ENCODE measurements at regions not wholly inside any gene's neighbourhood (a gene's known extent, or its start where the extent isn't known, plus 50 kb on each side); places are given as distances from the start of the nearest gene placed in this dataset.
"Not testable (repeated sequence)": the region's sequence is repeated elsewhere in the genome, so short reads cannot be mapped to it uniquely, and the experiment has no call there.

DNA sequence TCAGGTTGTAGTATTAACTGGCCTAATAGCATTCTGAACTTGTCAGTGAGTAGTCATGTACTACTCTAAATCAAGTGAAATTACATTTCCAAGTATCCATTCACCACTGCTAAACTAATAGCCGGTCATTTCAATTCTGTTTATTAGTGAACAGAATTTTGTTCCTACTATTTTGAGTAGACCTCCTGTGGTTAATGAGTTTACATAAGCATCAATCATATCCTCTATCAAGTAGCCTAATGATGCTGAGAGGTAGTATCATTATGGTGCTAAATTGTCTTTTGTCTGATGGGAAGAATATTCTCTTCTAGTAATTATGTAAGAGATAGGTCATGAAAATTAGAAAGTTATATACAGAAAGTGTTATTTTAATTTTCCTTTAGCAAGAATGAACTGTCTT, 602.8 kb downstream of the KCNT2 start:
- DNase-seq (ENCODE audit: low read depth in 4 of 4, low spot score in 3 of 4): no peak

- not testable (repeated sequence) for DNase-seq (ENCODE audit: low read depth in 4 of 4, low spot score in 3 of 4)
Observed at GRCh38 chr1:196004388-196004787, 603.9 kb downstream of the KCNT2 start.

GRCh38 chr1:196002906-196003305, 605.3 kb downstream of the KCNT2 start:
- no peak for DNase-seq (ENCODE audit: low read depth in 4 of 4, low spot score in 3 of 4)

DNA sequence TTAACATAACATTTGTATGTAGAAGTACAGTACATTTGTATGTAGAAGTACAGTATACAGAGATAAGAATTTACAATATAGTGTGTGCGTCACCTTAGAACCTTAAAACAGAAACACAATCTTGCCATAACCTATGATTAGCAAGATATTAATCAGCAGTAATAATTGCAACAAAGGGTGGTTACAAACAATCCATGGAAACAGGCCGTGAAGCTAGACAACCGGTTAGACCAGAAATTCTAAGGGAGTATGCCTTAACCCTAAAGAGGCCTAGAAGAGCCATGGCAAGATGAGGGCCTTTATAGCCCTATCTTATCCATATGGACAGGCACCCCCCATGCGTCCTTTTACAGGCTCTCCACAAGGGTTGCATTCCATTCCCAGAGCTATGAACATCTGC, 605.9 kb downstream of the KCNT2 start:
- not testable (repeated sequence) for DNase-seq (ENCODE audit: low read depth in 4 of 4, low spot score in 3 of 4)

- no peak for DNase-seq (ENCODE audit: low read depth in 4 of 4, low spot score in 3 of 4)
Observed at GRCh38 chr1:196001188-196001587, 607.1 kb downstream of the KCNT2 start.

- no peak for DNase-seq (ENCODE audit: low read depth in 4 of 4, low spot score in 3 of 4)
Observed at GRCh38 chr1:195999022-195999421, 609.2 kb downstream of the KCNT2 start.

DNA sequence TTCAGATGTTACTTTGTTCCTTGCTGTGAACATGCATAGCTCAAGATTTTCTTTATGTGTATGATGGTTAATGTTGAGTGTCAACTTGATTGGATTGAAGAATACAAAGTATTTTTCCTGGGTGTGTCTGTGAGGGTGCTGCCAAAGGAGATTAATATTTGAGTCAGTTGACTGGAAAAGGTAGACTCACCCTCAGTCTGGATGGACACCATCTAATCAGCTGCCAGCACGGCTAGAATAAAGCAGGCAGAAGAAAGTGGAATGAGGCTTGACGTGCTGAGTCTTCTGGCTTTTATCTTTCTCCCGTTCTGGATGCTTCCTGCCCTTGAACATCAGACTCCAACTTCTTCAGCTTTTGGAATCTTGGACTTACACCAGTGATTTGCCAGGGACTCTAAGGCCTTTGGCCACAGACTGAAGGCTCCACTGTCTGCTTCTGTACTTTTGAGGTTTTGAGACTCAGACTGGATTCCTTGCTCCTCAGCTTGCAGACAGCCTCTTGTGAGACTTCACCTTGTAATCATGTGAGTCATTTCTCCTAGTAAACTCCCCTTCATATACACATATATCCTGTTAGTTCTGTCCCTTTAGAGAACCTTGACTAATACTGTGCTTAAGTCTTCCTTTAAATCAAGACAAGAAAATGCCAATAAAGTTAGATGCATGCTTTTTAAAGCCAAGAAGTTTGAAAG, 626.6 kb downstream of the KCNT2 start:
- no peak for DNase-seq (ENCODE audit: low read depth in 4 of 4, low spot score in 3 of 4)

GRCh38 chr1:195979646-195980045, 628.6 kb downstream of the KCNT2 start:
- DNase-seq (ENCODE audit: low read depth in 4 of 4, low spot score in 3 of 4): no peak

- DNase-seq (ENCODE audit: low read depth in 4 of 4, low spot score in 3 of 4): no peak
Observed at GRCh38 chr1:195973311-195973904, 634.8 kb downstream of the KCNT2 start.

GRCh38 chr1:195971589-195971988, 636.7 kb downstream of the KCNT2 start:
- DNase-seq (ENCODE audit: low read depth in 4 of 4, low spot score in 3 of 4): no peak

GRCh38 chr1:195970209-195970608, 638.0 kb downstream of the KCNT2 start:
- DNase-seq (ENCODE audit: low read depth in 4 of 4, low spot score in 3 of 4): no peak

- no peak for DNase-seq (ENCODE audit: low read depth in 4 of 4, low spot score in 3 of 4)
Observed at GRCh38 chr1:195965475-195965874, 642.8 kb downstream of the KCNT2 start.

DNA sequence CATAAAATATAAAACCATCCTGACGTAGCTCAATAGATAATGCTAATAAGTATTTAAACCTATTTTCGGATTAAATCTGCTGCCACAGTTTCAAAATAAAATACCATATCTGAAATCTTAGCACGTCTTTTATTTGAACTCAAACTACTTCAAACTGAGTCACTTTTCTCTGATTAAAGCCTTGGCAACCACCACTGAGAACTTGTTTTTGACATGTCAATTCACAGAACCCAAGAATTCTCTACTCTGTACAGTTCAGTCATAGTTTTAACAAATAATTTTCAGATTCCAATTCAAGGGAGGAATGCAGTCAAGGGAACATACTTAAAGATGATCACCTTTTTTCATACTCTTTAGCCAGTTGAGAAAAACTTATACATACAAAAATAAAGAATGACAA, 643.2 kb downstream of the KCNT2 start:
- DNase-seq (ENCODE audit: low read depth in 4 of 4, low spot score in 3 of 4): no peak

- DNase-seq (ENCODE audit: low read depth in 4 of 4, low spot score in 3 of 4): no peak
Observed at GRCh38 chr1:195964516-195964915, 643.7 kb downstream of the KCNT2 start.

DNA sequence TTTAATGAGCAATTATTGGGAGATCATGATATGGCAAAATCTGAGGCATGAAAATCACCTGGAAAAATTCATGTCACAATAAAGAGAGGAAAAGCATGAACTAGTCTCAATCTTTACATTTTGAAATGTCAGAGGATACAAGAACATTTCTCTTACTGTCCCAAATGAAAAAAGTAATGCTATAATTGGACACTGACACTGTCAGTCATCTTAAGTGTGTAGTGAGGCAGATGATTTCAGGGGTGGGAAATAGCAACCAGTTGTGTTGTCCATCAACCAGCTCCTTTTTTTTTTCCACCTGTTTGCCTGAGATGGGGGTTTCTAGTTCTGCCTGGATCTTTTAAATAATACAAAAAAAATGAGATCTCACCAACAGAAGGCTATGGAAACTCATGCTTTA, 646.2 kb downstream of the KCNT2 start:
- DNase-seq (ENCODE audit: low read depth in 4 of 4, low spot score in 3 of 4): no peak

DNA sequence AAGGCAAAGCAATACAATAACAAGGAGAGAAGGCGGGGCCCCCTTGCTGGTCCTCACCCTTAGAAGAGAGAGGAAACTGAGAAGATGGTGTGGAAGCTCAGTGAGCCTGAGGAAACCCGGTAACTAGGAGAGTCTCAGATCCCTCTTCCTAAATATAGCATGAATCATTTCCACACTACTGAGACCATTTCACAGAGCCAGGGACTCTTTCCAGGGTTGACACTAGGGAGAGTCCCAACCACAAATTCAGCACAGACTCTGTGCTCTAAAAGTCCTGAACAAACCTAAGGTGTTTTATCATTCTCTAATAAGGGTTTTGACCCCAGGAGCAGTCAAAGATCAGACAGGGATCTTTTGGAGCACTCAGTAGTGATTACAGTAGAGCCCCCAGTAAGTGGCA, 647.7 kb downstream of the KCNT2 start:
- no peak for DNase-seq (ENCODE audit: low read depth in 4 of 4, low spot score in 3 of 4)

DNA sequence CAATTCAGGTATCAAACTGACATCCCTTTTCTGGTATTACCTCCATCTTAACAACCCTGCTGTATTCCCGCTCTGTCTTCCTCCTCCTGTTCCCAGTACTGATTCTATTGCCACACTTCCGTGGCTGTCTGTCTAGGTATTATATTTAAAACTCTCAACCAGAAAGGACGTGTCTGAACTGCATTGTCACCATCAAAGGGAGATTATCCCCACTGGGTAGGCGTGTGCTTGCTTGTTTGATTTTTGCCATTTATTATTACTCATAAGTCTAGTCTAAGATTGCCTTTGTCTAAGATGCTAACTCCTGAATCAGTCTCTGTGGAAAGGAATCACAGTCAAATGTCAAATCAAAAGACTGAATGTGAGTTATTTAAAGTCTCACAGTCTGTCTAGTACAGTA, 650.1 kb downstream of the KCNT2 start:
- DNase-seq (ENCODE audit: low read depth in 4 of 4, low spot score in 3 of 4): no peak

GRCh38 chr1:195956845-195957244, 651.4 kb downstream of the KCNT2 start:
- DNase-seq (ENCODE audit: low read depth in 4 of 4, low spot score in 3 of 4): no peak

DNA sequence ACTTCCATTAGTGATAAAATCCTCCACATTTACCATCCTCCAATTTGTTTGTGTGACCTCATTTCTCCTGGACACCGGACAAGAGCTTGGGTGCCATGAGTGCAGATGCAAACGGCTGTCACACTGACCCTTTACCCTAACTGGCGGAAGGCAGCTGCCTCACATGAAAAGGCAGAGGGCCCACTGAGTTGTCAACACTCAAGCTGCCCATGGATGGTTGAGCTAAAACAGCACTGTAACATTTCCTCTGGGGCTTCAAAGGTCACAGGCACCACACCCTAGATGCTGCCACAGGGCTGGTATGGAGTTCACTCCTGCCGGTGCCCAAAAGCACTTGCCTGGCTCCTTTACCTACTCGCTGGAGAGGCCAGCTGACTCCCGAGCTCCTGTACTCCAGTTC, 653.4 kb downstream of the KCNT2 start:
- no peak for DNase-seq (ENCODE audit: low read depth in 4 of 4, low spot score in 3 of 4)

DNA sequence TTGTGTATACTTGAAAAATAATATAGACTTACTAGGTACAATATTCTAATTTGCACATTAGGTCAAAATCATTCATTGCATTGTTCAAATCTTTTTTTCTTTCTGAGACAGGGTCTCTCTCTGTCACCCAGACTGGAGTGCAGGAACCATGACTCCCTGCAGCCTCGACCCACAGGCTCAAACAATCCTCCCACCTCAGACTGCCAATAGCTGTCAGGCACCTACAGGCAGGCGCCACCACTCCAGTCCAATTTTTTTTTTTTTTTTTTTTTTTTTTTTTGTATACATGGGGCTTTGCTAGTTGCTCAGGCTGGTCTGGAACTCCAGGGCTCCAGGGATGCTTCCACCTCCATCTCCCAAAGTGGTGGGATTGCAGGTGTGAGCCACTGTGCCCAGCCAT, 656.9 kb downstream of the KCNT2 start:
- DNase-seq (ENCODE audit: low read depth in 4 of 4, low spot score in 3 of 4): no peak

DNA sequence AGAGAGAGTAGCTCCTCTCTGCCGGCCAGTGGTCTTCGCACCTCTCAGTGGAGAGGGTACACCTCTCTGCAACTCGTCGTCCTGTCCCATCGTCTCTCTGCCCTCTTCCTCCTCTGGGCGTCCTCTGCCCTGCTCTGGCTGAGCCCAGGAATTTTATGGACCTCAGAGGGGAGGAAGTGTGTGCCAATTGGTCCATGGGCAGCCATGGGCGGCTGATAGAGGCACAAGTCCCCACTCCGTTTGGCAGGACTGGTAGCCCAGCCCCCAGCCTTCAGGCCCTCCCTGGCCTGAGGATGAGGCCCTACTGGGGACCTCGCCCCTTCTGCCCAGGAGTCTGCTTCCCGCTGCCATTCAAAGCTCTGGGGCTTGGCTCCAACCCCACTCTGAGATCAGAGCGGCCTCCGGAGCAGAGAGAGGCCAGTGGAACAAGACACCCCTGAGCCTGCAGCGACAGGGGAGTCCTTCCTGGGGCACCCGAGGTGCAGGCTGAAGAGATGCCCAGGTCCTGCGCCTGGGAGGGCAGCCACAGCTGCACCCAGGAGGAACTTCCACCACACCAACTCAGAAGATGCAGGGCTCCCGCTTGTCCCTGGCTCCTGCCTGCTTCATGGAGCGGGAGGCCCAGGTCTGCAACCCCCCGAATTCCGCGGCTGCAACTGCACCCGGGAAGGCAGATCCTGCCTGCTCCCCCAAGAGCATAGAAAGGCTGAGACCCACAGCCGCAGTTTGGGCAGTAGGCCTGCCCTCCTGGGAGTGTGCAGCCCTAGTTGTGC, 659.9 kb downstream of the KCNT2 start:
- no peak for DNase-seq (ENCODE audit: low read depth in 4 of 4, low spot score in 3 of 4)

DNA sequence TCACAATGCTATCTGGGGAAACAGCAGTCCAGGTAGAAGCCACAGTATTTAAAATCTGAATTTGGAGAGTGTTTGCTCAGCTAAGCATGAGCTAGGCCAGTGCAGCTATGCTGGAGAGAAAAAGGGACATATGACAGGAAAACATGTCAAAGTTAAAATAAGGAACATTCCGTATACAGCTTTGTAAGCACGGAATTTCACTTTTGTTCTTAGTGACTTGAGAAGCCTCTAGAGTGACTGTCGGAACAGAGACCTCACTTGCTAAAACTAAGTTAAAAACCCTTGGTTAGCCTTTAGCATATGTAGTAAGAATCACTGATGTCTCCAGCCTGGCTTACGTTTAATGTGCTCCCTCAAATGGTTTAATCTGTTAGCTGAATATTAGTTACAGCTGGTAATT, 661.7 kb downstream of the KCNT2 start:
- no peak for DNase-seq (ENCODE audit: low read depth in 4 of 4, low spot score in 3 of 4)
